Neural cell (in vitro differentiated cells): ENCODE measurements at regions not wholly inside any gene's neighbourhood (a gene's known extent, or its start where the extent isn't known, plus 50 kb on each side); places are given as distances from the start of the nearest gene placed in this dataset.

ENCODE experiments used
- H2AFZ ChIP-seq: fragments of 200-600, 300-800 bp; sonication (generic), shearing (Covaris generic); 2 replicates; pipeline ENCODE4 v1.6.0; 2014; ENCODE audit warnings: low read depth, mild to moderate bottlenecking, antibody characterized with exemption, low read length, moderate library complexity
- H3F3A ChIP-seq: fragments of 200-600 bp; shearing (Covaris generic); 2 replicates; pipeline ENCODE4 v1.6.1; 2016; ENCODE audit warnings: mild to moderate bottlenecking, moderate library complexity, mixed read lengths, antibody characterized with exemption, low read length; ENCODE audit not compliant: insufficient read depth, poor library complexity, severe bottlenecking
- H3K27ac ChIP-seq: fragments of 200-600, 300-800 bp; sonication (generic), shearing (Covaris generic); 2 replicates; pipeline ENCODE4 v1.5.1; 2014; ENCODE audit warnings: mild to moderate bottlenecking, low read length, moderate library complexity
- H3K27me3 ChIP-seq: fragments of 300-800, 200-600 bp; sonication (generic), shearing (Covaris generic); 2 replicates; pipeline ENCODE4 v1.6.0; 2014; ENCODE audit warnings: mild to moderate bottlenecking, low read depth, low read length, moderate library complexity; ENCODE audit not compliant: insufficient read depth
- H3K36me3 ChIP-seq: fragments of 300-800, 200-600 bp; sonication (generic), shearing (Covaris generic); 2 replicates; pipeline ENCODE4 v1.5.1; 2014; ENCODE audit warnings: mild to moderate bottlenecking, antibody characterized with exemption, low read length, moderate library complexity; ENCODE audit not compliant: insufficient read depth
- H3K4me2 ChIP-seq: fragments of 300-800, 200-600 bp; sonication (generic), shearing (Covaris generic); 2 replicates; pipeline ENCODE4 v1.6.0; 2014; ENCODE audit warnings: mild to moderate bottlenecking, low read length
- H3K4me3 ChIP-seq: fragments of 300-800, 200-600 bp; sonication (generic), shearing (Covaris generic); 2 replicates; pipeline ENCODE4 v1.5.1; 2014; ENCODE audit warnings: mild to moderate bottlenecking, low read length, moderate library complexity
- H3K79me2 ChIP-seq: fragments of 200-600 bp; shearing (Covaris generic); replicated peaks from 2 replicates; pipeline ENCODE4 v1.6.0; 2014; ENCODE audit warnings: mild to moderate bottlenecking, low read length, moderate library complexity; ENCODE audit not compliant: insufficient read depth
- H3K9ac ChIP-seq: fragments of 300-800, 200-600 bp; sonication (generic), shearing (Covaris generic); 2 replicates; pipeline ENCODE4 v1.6.1; 2016; ENCODE audit warnings: mild to moderate bottlenecking, low read length, mixed read lengths
- H3K9me2 ChIP-seq: fragments of 200-600 bp; shearing (Covaris generic); 2 replicates; pipeline ENCODE4 v1.6.1; 2016; ENCODE audit warnings: mild to moderate bottlenecking, low read length, mixed read lengths; ENCODE audit not compliant: insufficient read depth
- H3K9me3 ChIP-seq: fragments of 200-600, 300-800 bp; sonication (generic), shearing (Covaris generic); 2 replicates; pipeline ENCODE4 v1.6.1; 2016; ENCODE audit warnings: mild to moderate bottlenecking, mixed run types, low read length, moderate library complexity, mixed read lengths
- H4K20me1 ChIP-seq: fragments of 200-600 bp; shearing (Covaris generic); 2 replicates; pipeline ENCODE4 v1.6.1; 2016; ENCODE audit warnings: mild to moderate bottlenecking, mixed run types; ENCODE audit not compliant: insufficient read depth
- CTCF ChIP-seq: fragments of 450-650 bp; IDR thresholded peaks from 2 replicates; pipeline ENCODE4 v1.5.1; 2014; ENCODE audit warnings: antibody characterized with exemption, mild to moderate bottlenecking, moderate library complexity; ENCODE audit not compliant: poor library complexity, severe bottlenecking
- EP300 ChIP-seq: fragments of 450-650 bp; conservative IDR thresholded peaks from 2 replicates; pipeline ENCODE4 v1.6.1; 2014; ENCODE audit warnings: antibody characterized with exemption, mild to moderate bottlenecking, moderate library complexity; ENCODE audit not compliant: poor library complexity, severe bottlenecking
- EZH2 ChIP-seq: fragments of 200-600, 300-800 bp; shearing (Covaris generic), sonication (generic); IDR thresholded peaks from 2 replicates; pipeline ENCODE4 v1.6.1; 2014; ENCODE audit warnings: antibody characterized with exemption, low read length, borderline replicate concordance, mild to moderate bottlenecking; ENCODE audit not compliant: insufficient read depth, poor library complexity, severe bottlenecking
- MXI1 ChIP-seq: fragments of 450-650 bp; conservative IDR thresholded peaks from 2 replicates; pipeline ENCODE4 v1.6.1; 2014; ENCODE audit warnings: antibody characterized with exemption, mild to moderate bottlenecking; ENCODE audit not compliant: poor library complexity, severe bottlenecking
- POLR2AphosphoS5 ChIP-seq: IDR thresholded peaks from 2 replicates; pipeline ENCODE4 v1.6.1; 2012
- RAD21 ChIP-seq: fragments of 450-650 bp; conservative IDR thresholded peaks from 2 replicates; pipeline ENCODE4 v1.6.1; 2014; ENCODE audit warnings: antibody characterized with exemption, mild to moderate bottlenecking, moderate library complexity
- REST ChIP-seq: IDR thresholded peaks from 2 replicates; pipeline ENCODE4 v1.6.1; 2012; ENCODE audit warnings: borderline replicate concordance
- SMC3 ChIP-seq: fragments of 450-650 bp; conservative IDR thresholded peaks from 2 replicates; pipeline ENCODE4 v1.6.1; 2014; ENCODE audit warnings: antibody characterized with exemption, mild to moderate bottlenecking, moderate library complexity; ENCODE audit not compliant: poor library complexity
- TAF1 ChIP-seq: IDR thresholded peaks from 2 replicates; pipeline ENCODE4 v1.6.1; 2012; ENCODE audit warnings: low read depth

DNA sequence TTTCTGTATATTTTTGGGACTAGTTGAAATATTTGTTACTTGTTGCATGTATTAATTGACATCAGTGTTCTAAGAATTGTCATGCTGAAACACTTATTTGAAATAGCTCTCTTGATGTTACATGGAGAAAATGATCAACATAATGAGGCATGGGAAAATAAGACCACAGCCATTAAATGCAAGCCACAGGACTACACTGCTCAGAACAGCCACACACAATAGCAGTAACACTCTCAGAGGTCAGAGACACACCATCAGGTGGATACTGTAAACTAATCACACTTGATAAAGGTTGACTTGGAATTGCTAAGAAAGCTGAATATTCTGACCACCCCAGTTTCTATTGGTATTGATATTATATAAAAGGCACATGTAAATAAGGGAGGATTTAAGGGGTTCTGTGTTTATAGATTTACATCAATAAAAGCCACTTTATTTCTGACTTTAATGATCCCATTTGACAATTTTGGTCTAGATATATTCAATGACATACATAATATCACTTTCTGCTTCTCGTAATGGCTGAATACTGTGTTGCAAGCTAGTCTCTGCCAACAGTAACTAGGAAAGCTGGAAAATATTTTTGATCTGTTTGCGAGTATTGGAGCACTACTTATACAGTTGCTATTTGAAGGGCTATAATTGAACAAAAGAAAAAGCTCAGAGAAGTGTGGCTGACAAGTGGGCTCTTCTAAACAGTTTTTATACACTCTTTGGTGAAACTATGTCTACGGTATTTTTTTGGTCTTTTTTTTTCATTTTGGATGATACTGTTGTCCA lies 876.5 kb upstream of the INTU start:
- Histone ChIP-seq H3K9me3 (no peaks in the 10 kb centered on the region), H3K4me3 (no peak overlapping the region), H4K20me1 (no peaks in the 10 kb centered on the region), H3K36me3 (no peaks in the 10 kb centered on the region), H3K27me3 (no peaks in the 10 kb centered on the region), H3K79me2 (no peaks in the 10 kb centered on the region), H3F3A (no peaks in the 10 kb centered on the region), H3K9ac (no peak overlapping the region), H3K27ac (no peak overlapping the region), H2AFZ (no peak overlapping the region), H3K4me2 (no peak overlapping the region), H3K9me2 (no peaks in the 10 kb centered on the region)
- no peak for TF ChIP-seq EZH2
- TF ChIP-seq POLR2AphosphoS5, result no peak
- no peak for TF ChIP-seq REST

- H2AFZ ChIP-seq, result no peak overlapping the region
- no peaks in the 10 kb centered on the region for H4K20me1 ChIP-seq
- TF ChIP-seq POLR2AphosphoS5 (no peak), REST (no peak), EZH2 (no peak), TAF1 (no peak), CTCF (no peak), SMC3 (no peak), EP300 (no peak), MXI1 (no peak), RAD21 (no peak)
- no peaks in the 10 kb centered on the region for H3K9me2 ChIP-seq
- no peak overlapping the region for H3K27ac ChIP-seq
- H3K79me2 ChIP-seq, result no peaks in the 10 kb centered on the region
- H3K9ac ChIP-seq, result no peak overlapping the region
- H3K4me2 ChIP-seq, result no peak overlapping the region
- H3K9me3 ChIP-seq, result no peaks in the 10 kb centered on the region
- H3F3A ChIP-seq, result no peaks in the 10 kb centered on the region
- no peaks in the 10 kb centered on the region for H3K27me3 ChIP-seq
- H3K36me3 ChIP-seq, result no peaks in the 10 kb centered on the region
- no peak overlapping the region for H3K4me3 ChIP-seq
These were observed 875.5 kb upstream of the INTU start for GRCh38 chr4:126757219-126757618.
